Stimulated activated CD4-positive, alpha-beta T cell treated with anti-CD3 and anti-CD28 coated beads, Interleukin-15, amount 100 ng/mL, for 24 hours (primary cell): ENCODE measurements at regions not wholly inside any gene's neighbourhood (a gene's known extent, or its start where the extent isn't known, plus 50 kb on each side); places are given as distances from the start of the nearest gene placed in this dataset.
"Not testable (repeated sequence)": the region's sequence is repeated elsewhere in the genome, so short reads cannot be mapped to it uniquely, and the experiment has no call there.

Source experiments
- DNase-seq: peaks from one replicate; pipeline ENCODE4 v3.0.0-alpha.2; 2020

- DNase-seq, result no peak
Measured at GRCh38 chr14:87813686-87814085, 179.3 kb downstream of the GALC start.

- DNase-seq, result no peak
Measured at GRCh38 chr14:87813211-87813610, 179.8 kb downstream of the GALC start.

- DNase-seq, result no peak
Measured at GRCh38 chr14:87811246-87811645, 181.7 kb downstream of the GALC start.

- no peak for DNase-seq
Measured at GRCh38 chr14:87810711-87811110, 182.3 kb downstream of the GALC start.

GRCh38 chr14:87809261-87809660 lies 183.7 kb downstream of the GALC start:
- no peak for DNase-seq

- DNase-seq, result peak; percentile 70
Measured at GRCh38 chr14:87805315-87805723, 187.7 kb downstream of the GALC start.

GRCh38 chr14:87800216-87800615 lies 192.8 kb downstream of the GALC start:
- no peak for DNase-seq

GRCh38 chr14:87799400-87799799 lies 193.6 kb downstream of the GALC start:
- DNase-seq, result no peak

- DNase-seq, result no peak
Measured at GRCh38 chr14:87797001-87797400, 196.0 kb downstream of the GALC start.

- DNase-seq, result no peak
Measured at GRCh38 chr14:87794561-87794960, 198.4 kb downstream of the GALC start.

- DNase-seq, result no peak
Measured at GRCh38 chr14:87785897-87786296, 207.1 kb downstream of the GALC start.

GRCh38 chr14:87784386-87784785 lies 208.6 kb downstream of the GALC start:
- DNase-seq, result no peak

GRCh38 chr14:87783071-87783470 lies 209.9 kb downstream of the GALC start:
- no peak for DNase-seq

- no peak for DNase-seq
Measured at GRCh38 chr14:87772854-87773253, 220.1 kb downstream of the GALC start.

- DNase-seq, result no peak
Measured at GRCh38 chr14:87767567-87767901, 225.4 kb downstream of the GALC start.

GRCh38 chr14:87758876-87759275 lies 234.1 kb downstream of the GALC start:
- DNase-seq, result no peak

GRCh38 chr14:87756661-87757060 lies 236.3 kb downstream of the GALC start:
- DNase-seq, result no peak

GRCh38 chr14:87754520-87755223 lies 238.3 kb downstream of the GALC start:
- no peak for DNase-seq

- DNase-seq, result no peak
Measured at GRCh38 chr14:87748558-87748957, 244.4 kb downstream of the GALC start.

GRCh38 chr14:87745507-87746118 lies 247.4 kb downstream of the GALC start:
- peak; percentile 27 for DNase-seq

- DNase-seq, result not testable (repeated sequence)
Measured at GRCh38 chr14:87734577-87735360, 258.2 kb downstream of the GALC start.

GRCh38 chr14:87733115-87733514 lies 259.9 kb downstream of the GALC start:
- DNase-seq, result not testable (repeated sequence)

- no peak for DNase-seq
Measured at GRCh38 chr14:87732562-87732961, 260.4 kb downstream of the GALC start.

GRCh38 chr14:87725318-87725717 lies 267.7 kb downstream of the GALC start:
- no peak for DNase-seq
